Prostate gland (tissue), 2 donors: ENCODE measurements at regions not wholly inside any gene's neighbourhood (a gene's known extent, or its start where the extent isn't known, plus 50 kb on each side); places are given as distances from the start of the nearest gene placed in this dataset.

Experiments used
- CTCF ChIP-seq, 4 experiments: fragments of 200-600 bp in 2 of 4; fragments of 450-650 bp in 2 of 4; sonication (generic) in 2 of 4; IDR thresholded peaks; 1 replicate in 3 of 4; 2 replicates in 1 of 4; pipeline ENCODE4 v1.5.1; 2016 to 2019; ENCODE audit warnings: antibody characterized with exemption in 4 of 4, mild to moderate bottlenecking in 2 of 4, moderate library complexity in 2 of 4
- POLR2A ChIP-seq: fragments of 450-650 bp; IDR thresholded peaks from one replicate; pipeline ENCODE4 v1.6.1; 2016; ENCODE audit warnings: antibody characterized with exemption, mild to moderate bottlenecking

GRCh38 chr3:72423643-72424042 lies 424.6 kb downstream of the SHQ1 start:
- TF ChIP-seq CTCF (IDR thresholded peaks at IDR 0.05): no peak
- TF ChIP-seq POLR2A: no peak
